ENCODE measurements at regions not wholly inside any gene's neighbourhood (a gene's known extent, or its start where the extent isn't known, plus 50 kb on each side); places are given as distances from the start of the nearest gene placed in this dataset.

- TF ChIP-seq CTCF (conservative IDR thresholded peaks at IDR 0.05) = no peak
- no peak for TF ChIP-seq EZH2 (IDR thresholded peaks at IDR 0.05; ENCODE audit: low read depth)
Measured at GRCh38 chr6:118743746-118744145, 92.4 kb upstream of the CEP85L start.

All from PC-9 (cell line).